A549 (cell line): ENCODE measurements at regions not wholly inside any gene's neighbourhood (a gene's known extent, or its start where the extent isn't known, plus 50 kb on each side); places are given as distances from the start of the nearest gene placed in this dataset.

Experiments used
- ATAC-seq, 2 experiments: fragments of 200-7000 bp in 1 of 2; fragments of >200 bp in 1 of 2; cut with Nextera tagmentation in 1 of 2; cut with Tn5 transposase in 1 of 2; 3 replicates each; pipeline versions ENCODE4 v1.8.0 to v1.9.1; 2018 to 2020; ENCODE audit warnings: mild to moderate bottlenecking in 1 of 2, moderate library complexity in 1 of 2
- CTCF ChIA-PET: fragments of 300-600 bp; sonication (Branson Sonifier 250); formaldehyde crosslinking; extraction: SDS; loops from one replicate; lab custom pipeline; 2021; ENCODE audit warnings: antibody characterized with exemption, inconsistent platforms; lab: Yijun Ruan, JAX
- POLR2A ChIA-PET: fragments of 350-600 bp; formaldehyde crosslinking; extraction: SDS; loops from one replicate; lab custom pipeline; 2021; ENCODE audit warnings: antibody characterized with exemption, inconsistent platforms; lab: Yijun Ruan, JAX
- DNase-seq, 2 experiments: peaks; one replicate each; pipeline versions ENCODE4 v3.0.0 to v3.0.0-alpha.2; 2011 to 2016; ENCODE audit warnings: low read depth in 1 of 2, low spot score in 1 of 2
- FAIRE-seq: peaks from 2 replicates; lab custom pipeline; 2011; peaks lifted over from hg19 to GRCh38; lab: Jason Lieb, UNC
- H3K27ac ChIP-seq, 2 experiments: fragments of >200 bp; sonication (Bioruptor Twin); formaldehyde crosslinking; 3 replicates each; pipeline ENCODE4 v1.5.1; 2016 to 2017
- H3K4me1 ChIP-seq: fragments of >200 bp; sonication (Bioruptor Twin); formaldehyde crosslinking; 3 replicates; pipeline ENCODE4 v1.6.1; 2016
- H3K4me2 ChIP-seq: fragments of >200 bp; sonication (Bioruptor Twin); formaldehyde crosslinking; 3 replicates; pipeline ENCODE4 v1.6.1; 2016
- H3K4me3 ChIP-seq: fragments of >200 bp; sonication (Bioruptor Twin); formaldehyde crosslinking; 3 replicates; pipeline ENCODE4 v1.5.1; 2016
- H3K9me3 ChIP-seq: fragments of >200 bp; sonication (Bioruptor Twin); formaldehyde crosslinking; 3 replicates; pipeline ENCODE4 v1.6.1; 2016
- BHLHE40 ChIP-seq: IDR thresholded peaks from 2 replicates; pipeline ENCODE4 v1.6.1; 2012; ENCODE audit warnings: low read depth, low read length, inconsistent platforms
- CEBPB ChIP-seq, 2 experiments: fragments of >200 bp in 1 of 2; sonication (Bioruptor Twin) in 1 of 2; formaldehyde crosslinking in 1 of 2; IDR thresholded peaks; 2 replicates each; pipeline ENCODE4 v1.6.1; 2012 to 2016
- FOSL2 ChIP-seq, 2 experiments: fragments of 450-650 bp in 1 of 2; fragments of >200 bp in 1 of 2; sonication (Bioruptor Twin) in 1 of 2; formaldehyde crosslinking; IDR thresholded peaks; 2 replicates each; pipeline versions ENCODE4 v1.5.0 to v1.6.1; 2016 to 2020; ENCODE audit warnings: mild to moderate bottlenecking in 1 of 2, moderate library complexity in 1 of 2
- HDAC2 ChIP-seq: fragments of 200-600 bp; sonication (generic); IDR thresholded peaks from 2 replicates; pipeline ENCODE4 v1.6.1; 2016
- KDM5A ChIP-seq: fragments of 200-600 bp; sonication (generic); IDR thresholded peaks from 2 replicates; pipeline ENCODE4 v1.6.1; 2016; ENCODE audit warnings: antibody characterized with exemption, mild to moderate bottlenecking
- MAFK ChIP-seq: fragments of 450-650 bp; IDR thresholded peaks from 2 replicates; pipeline ENCODE4 v1.6.1; 2014; ENCODE audit not compliant: partially characterized antibody
- MAZ ChIP-seq: fragments of 150-350 bp; IDR thresholded peaks from 2 replicates; pipeline ENCODE4 v1.6.1; 2014; ENCODE audit warnings: antibody characterized with exemption, low read depth, low read length, borderline replicate concordance
- PHF8 ChIP-seq: fragments of 200-600 bp; sonication (generic); IDR thresholded peaks from 2 replicates; pipeline ENCODE4 v1.6.1; 2016; ENCODE audit warnings: low read depth, mild to moderate bottlenecking, antibody characterized with exemption, moderate library complexity, borderline replicate concordance
- POLR2AphosphoS2 ChIP-seq: conservative IDR thresholded peaks from 2 replicates; pipeline ENCODE4 v1.6.1; 2012; ENCODE audit warnings: low read length, improper control_type of control experiment, inconsistent platforms
- RAD21 ChIP-seq, 2 experiments: fragments of >200 bp in 1 of 2; sonication (Bioruptor Twin) in 1 of 2; formaldehyde crosslinking in 1 of 2; IDR thresholded peaks in 1 of 2; conservative IDR thresholded peaks in 1 of 2; 2 replicates in 1 of 2; 3 replicates in 1 of 2; pipeline ENCODE4 v1.6.1; 2012 to 2018; ENCODE audit warnings: inconsistent platforms in 1 of 2
- RARB ChIP-seq: fragments of 250-450 bp; sonication (Bioruptor Pico); IDR thresholded peaks from 2 replicates; pipeline ENCODE4 v1.8.0; 2021; ENCODE audit warnings: mild to moderate bottlenecking, moderate library complexity
- RCOR1 ChIP-seq: fragments of 150-350 bp; IDR thresholded peaks from 2 replicates; pipeline ENCODE4 v1.6.1; 2014; ENCODE audit warnings: antibody characterized with exemption, low read length, low read depth
- RFX5 ChIP-seq: fragments of 450-650 bp; IDR thresholded peaks from 2 replicates; pipeline ENCODE4 v1.7.1; 2014; ENCODE audit warnings: antibody characterized with exemption, mild to moderate bottlenecking, moderate library complexity
- SMC3 ChIP-seq: fragments of >200 bp; sonication (Bioruptor Twin); formaldehyde crosslinking; IDR thresholded peaks from 3 replicates; pipeline ENCODE4 v1.6.1; 2018; ENCODE audit warnings: inconsistent platforms
- SREBF2 ChIP-seq: fragments of 450-650 bp; IDR thresholded peaks from 2 replicates; pipeline ENCODE4 v1.6.1; 2014; ENCODE audit warnings: mild to moderate bottlenecking, moderate library complexity
- ZC3H11A ChIP-seq: fragments of 450-650 bp; IDR thresholded peaks from 2 replicates; pipeline ENCODE4 v1.6.1; 2014; ENCODE audit warnings: antibody characterized with exemption, mild to moderate bottlenecking
- ZNF302 ChIP-seq: fragments of 250-450 bp; sonication (Bioruptor Pico); IDR thresholded peaks from 2 replicates; pipeline ENCODE4 v1.9.0; 2021; ENCODE audit warnings: inconsistent platforms, mild to moderate bottlenecking, moderate library complexity
- ZSCAN20 ChIP-seq: fragments of 250-450 bp; sonication (Bioruptor Pico); IDR thresholded peaks from 2 replicates; pipeline ENCODE4 v1.8.0; 2022; ENCODE audit warnings: mild to moderate bottlenecking, moderate library complexity
- WGBS: methylation state at CpG from one replicate; pipeline ENCODE4 v1.1.6; 2017; ENCODE audit errors: missing lambda C conversion rate; 5-methylcytosine and 5-hydroxymethylcytosine counted together
- TF ChIP-seq, protein P1 (sequence below): fragments of 200-600 bp; sonication (generic); IDR thresholded peaks from 2 replicates; pipeline ENCODE4 v1.6.1; 2016; ENCODE audit warnings: antibody characterized with exemption, mild to moderate bottlenecking, moderate library complexity
- TF ChIP-seq, protein P2 (sequence below): IDR thresholded peaks from 2 replicates; pipeline ENCODE4 v1.6.1; 2012
- TF ChIP-seq, protein P3 (sequence below): fragments of 150-350 bp; IDR thresholded peaks from 2 replicates; pipeline ENCODE4 v1.6.1; 2014; ENCODE audit warnings: low read depth, mild to moderate bottlenecking, low read length

DNA sequence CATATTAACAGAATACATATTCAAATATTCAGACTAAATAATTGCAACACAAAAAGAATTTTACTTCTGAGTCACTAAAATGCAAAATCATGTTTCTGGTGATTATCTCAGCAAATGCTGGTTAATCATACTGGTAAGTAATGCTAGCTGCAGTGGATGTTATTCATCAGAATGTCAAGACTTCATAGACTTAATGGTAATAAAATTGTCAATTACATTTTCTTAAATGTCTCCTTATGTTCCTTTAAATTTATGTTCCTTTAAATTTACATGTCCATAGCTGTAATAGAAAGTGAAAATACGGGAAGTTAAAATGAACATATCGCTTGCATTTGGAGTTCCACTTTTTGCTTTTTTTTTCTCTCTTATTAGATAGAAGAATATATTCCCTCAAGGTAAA, 853.0 kb downstream of the SLITRK6 start (continued):
- TF ChIP-seq, protein P1, sequence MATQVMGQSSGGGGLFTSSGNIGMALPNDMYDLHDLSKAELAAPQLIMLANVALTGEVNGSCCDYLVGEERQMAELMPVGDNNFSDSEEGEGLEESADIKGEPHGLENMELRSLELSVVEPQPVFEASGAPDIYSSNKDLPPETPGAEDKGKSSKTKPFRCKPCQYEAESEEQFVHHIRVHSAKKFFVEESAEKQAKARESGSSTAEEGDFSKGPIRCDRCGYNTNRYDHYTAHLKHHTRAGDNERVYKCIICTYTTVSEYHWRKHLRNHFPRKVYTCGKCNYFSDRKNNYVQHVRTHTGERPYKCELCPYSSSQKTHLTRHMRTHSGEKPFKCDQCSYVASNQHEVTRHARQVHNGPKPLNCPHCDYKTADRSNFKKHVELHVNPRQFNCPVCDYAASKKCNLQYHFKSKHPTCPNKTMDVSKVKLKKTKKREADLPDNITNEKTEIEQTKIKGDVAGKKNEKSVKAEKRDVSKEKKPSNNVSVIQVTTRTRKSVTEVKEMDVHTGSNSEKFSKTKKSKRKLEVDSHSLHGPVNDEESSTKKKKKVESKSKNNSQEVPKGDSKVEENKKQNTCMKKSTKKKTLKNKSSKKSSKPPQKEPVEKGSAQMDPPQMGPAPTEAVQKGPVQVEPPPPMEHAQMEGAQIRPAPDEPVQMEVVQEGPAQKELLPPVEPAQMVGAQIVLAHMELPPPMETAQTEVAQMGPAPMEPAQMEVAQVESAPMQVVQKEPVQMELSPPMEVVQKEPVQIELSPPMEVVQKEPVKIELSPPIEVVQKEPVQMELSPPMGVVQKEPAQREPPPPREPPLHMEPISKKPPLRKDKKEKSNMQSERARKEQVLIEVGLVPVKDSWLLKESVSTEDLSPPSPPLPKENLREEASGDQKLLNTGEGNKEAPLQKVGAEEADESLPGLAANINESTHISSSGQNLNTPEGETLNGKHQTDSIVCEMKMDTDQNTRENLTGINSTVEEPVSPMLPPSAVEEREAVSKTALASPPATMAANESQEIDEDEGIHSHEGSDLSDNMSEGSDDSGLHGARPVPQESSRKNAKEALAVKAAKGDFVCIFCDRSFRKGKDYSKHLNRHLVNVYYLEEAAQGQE, result no peak
- TF ChIP-seq MAZ, result no peak
- TF ChIP-seq HDAC2, result no peak
- no peak for TF ChIP-seq SMC3
- TF ChIP-seq ZSCAN20 (CRISPR knock-in tag), result no peak

GRCh38 chr13:84940798-84941197, 858.4 kb downstream of the SLITRK6 start:
- H3K27ac ChIP-seq, result no peak overlapping the region
- H3K4me1 ChIP-seq, result 0 out of 3 replicates have a peak, but pooled peaks cover under 1% of the 10 kb centered on the region
- DNase-seq (no peak), ATAC-seq (no peak), FAIRE-seq (no peak)
- ChIA-PET CTCF (no interaction called here), POLR2A (no interaction called here)
- no peaks in the 10 kb centered on the region for H3K9me3 ChIP-seq
- H3K4me3 ChIP-seq, result no peak overlapping the region
- WGBS, result 75% methylated on average over 6 of the region's 6 CpGs
- no peak overlapping the region for H3K4me2 ChIP-seq
- TF ChIP-seq ZC3H11A (no peak), PHF8 (no peak), RAD21 (conservative IDR thresholded peaks at IDR 0.05 in 1 of 2, IDR thresholded peaks at IDR 0.05 in 1 of 2) (no peak), POLR2AphosphoS2 (no peak), ZNF302 (CRISPR knock-in tag) (no peak), MAFK (no peak), BHLHE40 (no peak), CEBPB (IDR thresholded peaks at IDR 0.05) (no peak)
- TF ChIP-seq, protein P2, sequence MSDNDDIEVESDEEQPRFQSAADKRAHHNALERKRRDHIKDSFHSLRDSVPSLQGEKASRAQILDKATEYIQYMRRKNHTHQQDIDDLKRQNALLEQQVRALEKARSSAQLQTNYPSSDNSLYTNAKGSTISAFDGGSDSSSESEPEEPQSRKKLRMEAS, result no peak
- TF ChIP-seq, protein P1, result no peak
- TF ChIP-seq, protein P3, sequence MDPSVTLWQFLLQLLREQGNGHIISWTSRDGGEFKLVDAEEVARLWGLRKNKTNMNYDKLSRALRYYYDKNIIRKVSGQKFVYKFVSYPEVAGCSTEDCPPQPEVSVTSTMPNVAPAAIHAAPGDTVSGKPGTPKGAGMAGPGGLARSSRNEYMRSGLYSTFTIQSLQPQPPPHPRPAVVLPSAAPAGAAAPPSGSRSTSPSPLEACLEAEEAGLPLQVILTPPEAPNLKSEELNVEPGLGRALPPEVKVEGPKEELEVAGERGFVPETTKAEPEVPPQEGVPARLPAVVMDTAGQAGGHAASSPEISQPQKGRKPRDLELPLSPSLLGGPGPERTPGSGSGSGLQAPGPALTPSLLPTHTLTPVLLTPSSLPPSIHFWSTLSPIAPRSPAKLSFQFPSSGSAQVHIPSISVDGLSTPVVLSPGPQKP, result no peak

DNA sequence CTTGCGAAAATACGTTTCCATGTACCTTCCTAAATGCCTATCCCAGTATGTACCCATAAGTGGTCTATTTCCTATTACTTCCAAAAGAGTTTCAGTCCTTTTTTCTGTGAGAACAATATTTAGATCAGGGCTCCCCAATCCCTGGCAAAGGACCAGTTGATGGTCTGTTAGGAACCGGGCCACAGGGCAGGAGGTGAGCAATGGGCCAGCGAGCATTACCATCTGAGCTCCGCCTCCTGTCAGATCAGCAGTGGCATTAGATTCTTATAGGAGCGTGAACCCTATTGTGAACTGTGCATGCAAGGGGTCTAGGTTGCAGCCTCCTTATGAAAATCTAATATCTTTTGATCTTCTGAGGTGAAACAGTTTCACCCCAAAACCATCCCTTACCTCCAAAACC, 859.1 kb downstream of the SLITRK6 start:
- 85% methylated on average over 6 of the region's 6 CpGs for WGBS
- H3K4me2 ChIP-seq, result no peak overlapping the region
- ATAC-seq (no peak), FAIRE-seq (no peak), DNase-seq (no peak)
- CTCF ChIA-PET, result interaction anchor here (0.5 kb wide), 1 partner anchor 1435 kb away, joined by 3 read pairs; no protein-coding TSS in a partner anchor
- H3K4me3 ChIP-seq, result no peak overlapping the region
- H3K9me3 ChIP-seq, result no peaks in the 10 kb centered on the region
- no peak overlapping the region for H3K27ac ChIP-seq
- 0 out of 3 replicates have a peak, but pooled peaks cover 3% of the 10 kb centered on the region for H3K4me1 ChIP-seq
- POLR2A ChIA-PET, result no interaction called here
- TF ChIP-seq RFX5 (no peak), RAD21 (conservative IDR thresholded peaks at IDR 0.05 in 1 of 2, IDR thresholded peaks at IDR 0.05 in 1 of 2) (no peak), FOSL2 (IDR thresholded peaks at IDR 0.05) (no peak), FOSL2 (CRISPR knock-in tag; IDR thresholded peaks at IDR 0.05) (no peak), KDM5A (no peak), SREBF2 (no peak), RARB (no peak), ZSCAN20 (CRISPR knock-in tag) (no peak), RCOR1 (no peak)
- TF ChIP-seq, protein P1, result no peak
